MCF 10A (cell line): ENCODE measurements at regions not wholly inside any gene's neighbourhood (a gene's known extent, or its start where the extent isn't known, plus 50 kb on each side); places are given as distances from the start of the nearest gene placed in this dataset.

Source experiments
- BruUV-seq: library from RNA; stranded (reverse); fragments of 400-500 nt; replicated peaks from 2 replicates; lab custom pipeline; 2021; lab: Mats Ljungman, UMichigan
- CTCF ChIA-PET: fragments of 300-600 bp; sonication (Branson Sonifier 250); formaldehyde crosslinking; extraction: SDS; loops from one replicate; lab custom pipeline; 2021; ENCODE audit warnings: antibody characterized with exemption, inconsistent platforms; lab: Yijun Ruan, JAX
- POLR2A ChIA-PET: fragments of 300-600, 350-650 bp; sonication (Branson Sonifier 250); formaldehyde crosslinking; extraction: SDS; loops from one replicate; lab custom pipeline; 2020; ENCODE audit warnings: antibody characterized with exemption, inconsistent platforms; lab: Yijun Ruan, JAX
- DNase-seq: peaks from one replicate; pipeline ENCODE4 v3.0.0-alpha.2; 2018; ENCODE audit not compliant: unreplicated experiment
- H3K27ac Mint-ChIP-seq: one replicate; pipeline ENCODE4 v1.8.0; 2022; ENCODE audit warnings: mild to moderate bottlenecking, low read depth, mixed read lengths; ENCODE audit not compliant: unreplicated experiment
- H3K27me3 Mint-ChIP-seq: one replicate; pipeline ENCODE4 v1.8.0; 2022; ENCODE audit warnings: mixed read lengths; ENCODE audit not compliant: insufficient read depth, unreplicated experiment
- H3K36me3 Mint-ChIP-seq: one replicate; pipeline ENCODE4 v1.8.0; 2022; ENCODE audit warnings: mild to moderate bottlenecking, moderate library complexity, mixed read lengths; ENCODE audit not compliant: insufficient read depth, unreplicated experiment
- H3K4me1 Mint-ChIP-seq: one replicate; pipeline ENCODE4 v1.8.0; 2022; ENCODE audit warnings: mixed read lengths; ENCODE audit not compliant: insufficient read depth, unreplicated experiment
- H3K4me3 Mint-ChIP-seq: one replicate; pipeline ENCODE4 v1.8.0; 2022; ENCODE audit warnings: mild to moderate bottlenecking, moderate library complexity, mixed read lengths; ENCODE audit not compliant: unreplicated experiment
- H3K9me3 Mint-ChIP-seq: one replicate; pipeline ENCODE4 v1.8.0; 2022; ENCODE audit warnings: mixed read lengths; ENCODE audit not compliant: unreplicated experiment
- intact Hi-C: fragments of 100-400 bp; cut with micrococcal nuclease; formaldehyde crosslinking; loops from 2 replicates; pipeline ENCODE4 v1.14.1; 2022
- TF ChIP-seq, protein P1 (sequence below): fragments of 200-600 bp; IDR thresholded peaks from one replicate; pipeline ENCODE4 v1.8.0; 2022; ENCODE audit warnings: antibody characterized with exemption, mild to moderate bottlenecking; ENCODE audit not compliant: unreplicated experiment

DNA sequence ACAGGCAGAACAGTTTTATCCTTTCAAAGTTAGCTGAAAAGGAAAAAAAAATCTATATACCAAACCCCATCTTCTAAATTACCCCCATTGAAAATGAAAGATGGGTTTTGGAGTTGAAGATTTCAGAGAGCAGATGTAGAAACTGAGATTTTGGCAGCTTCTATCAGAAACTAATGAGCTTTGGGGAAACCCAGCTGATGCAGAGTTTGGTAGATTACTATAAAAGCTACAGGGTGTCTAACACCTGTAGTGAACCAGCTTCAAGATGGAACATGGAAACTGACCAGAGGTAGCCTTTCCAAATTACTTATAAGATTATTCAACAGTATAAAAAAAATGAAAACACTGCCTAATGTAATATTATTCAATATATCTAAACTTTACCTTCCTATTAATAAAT lies 583.1 kb downstream of the XIRP2 start:
- intact Hi-C loops, result no loop called here
- CTCF ChIA-PET, result interaction anchor here (1.0 to 1.1 kb wide), 2 partner anchors 19 to 648 kb away, joined by 4 to 6 read pairs; no protein-coding TSS in a partner anchor
- no peaks in the 10 kb centered on the region for H3K4me1 Mint-ChIP-seq
- H3K27ac Mint-ChIP-seq, result no peak overlapping the region
- no peak overlapping the region for H3K4me3 Mint-ChIP-seq
- H3K27me3 Mint-ChIP-seq, result no peaks in the 10 kb centered on the region
- no peak for DNase-seq
- TF ChIP-seq, protein P1, sequence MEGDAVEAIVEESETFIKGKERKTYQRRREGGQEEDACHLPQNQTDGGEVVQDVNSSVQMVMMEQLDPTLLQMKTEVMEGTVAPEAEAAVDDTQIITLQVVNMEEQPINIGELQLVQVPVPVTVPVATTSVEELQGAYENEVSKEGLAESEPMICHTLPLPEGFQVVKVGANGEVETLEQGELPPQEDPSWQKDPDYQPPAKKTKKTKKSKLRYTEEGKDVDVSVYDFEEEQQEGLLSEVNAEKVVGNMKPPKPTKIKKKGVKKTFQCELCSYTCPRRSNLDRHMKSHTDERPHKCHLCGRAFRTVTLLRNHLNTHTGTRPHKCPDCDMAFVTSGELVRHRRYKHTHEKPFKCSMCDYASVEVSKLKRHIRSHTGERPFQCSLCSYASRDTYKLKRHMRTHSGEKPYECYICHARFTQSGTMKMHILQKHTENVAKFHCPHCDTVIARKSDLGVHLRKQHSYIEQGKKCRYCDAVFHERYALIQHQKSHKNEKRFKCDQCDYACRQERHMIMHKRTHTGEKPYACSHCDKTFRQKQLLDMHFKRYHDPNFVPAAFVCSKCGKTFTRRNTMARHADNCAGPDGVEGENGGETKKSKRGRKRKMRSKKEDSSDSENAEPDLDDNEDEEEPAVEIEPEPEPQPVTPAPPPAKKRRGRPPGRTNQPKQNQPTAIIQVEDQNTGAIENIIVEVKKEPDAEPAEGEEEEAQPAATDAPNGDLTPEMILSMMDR, result no peak
- no TSS peak for BruUV-seq
- H3K36me3 Mint-ChIP-seq, result no peaks in the 10 kb centered on the region
- POLR2A ChIA-PET, result no interaction called here
- no peaks in the 10 kb centered on the region for H3K9me3 Mint-ChIP-seq

- no peak overlapping the region for H3K4me3 Mint-ChIP-seq
- intact Hi-C loops, result no loop called here
- ChIA-PET POLR2A (no interaction called here), CTCF (interaction anchor here (0.6 to 0.7 kb wide), 3 partner anchors 24 to 739 kb away, joined by 3 read pairs; no protein-coding TSS in a partner anchor)
- H3K27me3 Mint-ChIP-seq, result no peaks in the 10 kb centered on the region
- TF ChIP-seq, protein P1, result no peak
- no peaks in the 10 kb centered on the region for H3K36me3 Mint-ChIP-seq
- BruUV-seq, result no TSS peak
- no peak for DNase-seq
- peaks cover 22% of the 10 kb centered on the region for H3K9me3 Mint-ChIP-seq
- no peaks in the 10 kb centered on the region for H3K4me1 Mint-ChIP-seq
- no peak overlapping the region for H3K27ac Mint-ChIP-seq
Measured at GRCh38 chr2:167462379-167462778, 574.1 kb downstream of the XIRP2 start.

GRCh38 chr2:167454036-167454435 lies 565.8 kb downstream of the XIRP2 start:
- TF ChIP-seq, protein P1, result no peak
- Mint-ChIP-seq H3K27ac (no peak overlapping the region), H3K36me3 (no peaks in the 10 kb centered on the region), H3K27me3 (no peaks in the 10 kb centered on the region), H3K4me3 (no peak overlapping the region), H3K9me3 (peaks cover 30% of the 10 kb centered on the region), H3K4me1 (no peaks in the 10 kb centered on the region)
- POLR2A ChIA-PET, result interaction anchor here (0.6 kb wide), 1 partner anchor 206 kb away, joined by 3 read pairs; no protein-coding TSS in a partner anchor
- no TSS peak for BruUV-seq
- no peak for DNase-seq
- intact Hi-C loops, result no loop called here
- CTCF ChIA-PET, result no interaction called here

DNA sequence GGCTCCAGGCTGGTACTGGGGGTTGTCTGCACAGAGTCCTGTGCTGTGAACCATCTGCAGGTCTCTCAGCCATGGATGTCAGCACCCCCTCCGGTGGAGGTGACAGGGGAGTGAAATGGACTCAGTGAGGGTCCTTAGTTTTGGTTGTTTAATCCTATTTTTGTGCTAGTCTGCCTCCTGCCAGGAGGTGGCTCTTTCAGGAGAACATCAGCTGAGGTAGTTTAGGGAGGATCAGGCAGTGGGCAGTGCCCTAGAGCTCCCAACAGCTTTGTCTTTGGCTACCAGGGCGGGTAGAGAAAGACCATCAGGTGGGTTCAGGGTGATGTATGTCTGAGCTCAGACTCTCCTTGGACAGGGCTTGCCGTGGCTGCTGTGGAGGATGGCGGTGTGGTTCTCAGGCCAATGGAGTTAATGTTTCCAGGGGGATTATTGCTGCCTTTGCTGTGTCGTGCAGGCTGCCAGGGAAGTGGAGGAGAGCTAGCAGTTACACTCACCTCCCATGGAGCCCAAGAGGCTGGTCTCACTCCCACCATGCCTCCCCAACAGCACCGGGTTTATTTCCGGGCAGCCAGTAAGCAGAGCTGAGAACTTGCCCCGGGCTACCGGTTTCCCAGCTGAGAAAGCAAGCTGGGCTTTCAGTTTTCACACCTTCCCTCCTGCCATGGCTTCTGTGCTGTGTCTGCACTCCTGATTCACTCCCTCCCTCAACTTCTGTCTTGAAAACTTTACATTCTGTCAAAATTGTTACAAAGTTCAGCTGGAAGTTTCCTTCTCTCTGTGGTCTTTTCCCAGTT lies 563.4 kb downstream of the XIRP2 start:
- H3K27me3 Mint-ChIP-seq, result no peaks in the 10 kb centered on the region
- POLR2A ChIA-PET, result no interaction called here
- no peaks in the 10 kb centered on the region for H3K4me1 Mint-ChIP-seq
- no peak for DNase-seq
- CTCF ChIA-PET, result interaction anchor here (0.6 to 1.9 kb wide), 2 partner anchors 427 to 666 kb away, joined by 3 to 7 read pairs; no protein-coding TSS in a partner anchor
- peaks cover 18% of the 10 kb centered on the region for H3K9me3 Mint-ChIP-seq
- intact Hi-C loops, result no loop called here
- H3K27ac Mint-ChIP-seq, result no peak overlapping the region
- BruUV-seq, result no TSS peak
- no peaks in the 10 kb centered on the region for H3K36me3 Mint-ChIP-seq
- TF ChIP-seq, protein P1, result no peak
- no peak overlapping the region for H3K4me3 Mint-ChIP-seq
